ENCODE measurements at regions not wholly inside any gene's neighbourhood (a gene's known extent, or its start where the extent isn't known, plus 50 kb on each side); places are given as distances from the start of the nearest gene placed in this dataset.

GRCh38 chr11:46222490-46223251, 54.8 kb upstream of the CREB3L1 start:
- TF ChIP-seq, protein P1, sequence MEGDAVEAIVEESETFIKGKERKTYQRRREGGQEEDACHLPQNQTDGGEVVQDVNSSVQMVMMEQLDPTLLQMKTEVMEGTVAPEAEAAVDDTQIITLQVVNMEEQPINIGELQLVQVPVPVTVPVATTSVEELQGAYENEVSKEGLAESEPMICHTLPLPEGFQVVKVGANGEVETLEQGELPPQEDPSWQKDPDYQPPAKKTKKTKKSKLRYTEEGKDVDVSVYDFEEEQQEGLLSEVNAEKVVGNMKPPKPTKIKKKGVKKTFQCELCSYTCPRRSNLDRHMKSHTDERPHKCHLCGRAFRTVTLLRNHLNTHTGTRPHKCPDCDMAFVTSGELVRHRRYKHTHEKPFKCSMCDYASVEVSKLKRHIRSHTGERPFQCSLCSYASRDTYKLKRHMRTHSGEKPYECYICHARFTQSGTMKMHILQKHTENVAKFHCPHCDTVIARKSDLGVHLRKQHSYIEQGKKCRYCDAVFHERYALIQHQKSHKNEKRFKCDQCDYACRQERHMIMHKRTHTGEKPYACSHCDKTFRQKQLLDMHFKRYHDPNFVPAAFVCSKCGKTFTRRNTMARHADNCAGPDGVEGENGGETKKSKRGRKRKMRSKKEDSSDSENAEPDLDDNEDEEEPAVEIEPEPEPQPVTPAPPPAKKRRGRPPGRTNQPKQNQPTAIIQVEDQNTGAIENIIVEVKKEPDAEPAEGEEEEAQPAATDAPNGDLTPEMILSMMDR (IDR thresholded peaks at IDR 0.05; ENCODE audit: low read length) = no peak
- TF ChIP-seq EZH2 (optimal IDR thresholded peaks at IDR 0.05; ENCODE audit: low read depth, low read length) = no peak
